ENCODE measurements at regions not wholly inside any gene's neighbourhood (a gene's known extent, or its start where the extent isn't known, plus 50 kb on each side); places are given as distances from the start of the nearest gene placed in this dataset.

GRCh38 chr3:24545887-24546286 lies 51.2 kb upstream of the THRB start:
- TF ChIP-seq POLR2A (IDR thresholded peaks at IDR 0.05), result no peak
- TF ChIP-seq, protein P1, sequence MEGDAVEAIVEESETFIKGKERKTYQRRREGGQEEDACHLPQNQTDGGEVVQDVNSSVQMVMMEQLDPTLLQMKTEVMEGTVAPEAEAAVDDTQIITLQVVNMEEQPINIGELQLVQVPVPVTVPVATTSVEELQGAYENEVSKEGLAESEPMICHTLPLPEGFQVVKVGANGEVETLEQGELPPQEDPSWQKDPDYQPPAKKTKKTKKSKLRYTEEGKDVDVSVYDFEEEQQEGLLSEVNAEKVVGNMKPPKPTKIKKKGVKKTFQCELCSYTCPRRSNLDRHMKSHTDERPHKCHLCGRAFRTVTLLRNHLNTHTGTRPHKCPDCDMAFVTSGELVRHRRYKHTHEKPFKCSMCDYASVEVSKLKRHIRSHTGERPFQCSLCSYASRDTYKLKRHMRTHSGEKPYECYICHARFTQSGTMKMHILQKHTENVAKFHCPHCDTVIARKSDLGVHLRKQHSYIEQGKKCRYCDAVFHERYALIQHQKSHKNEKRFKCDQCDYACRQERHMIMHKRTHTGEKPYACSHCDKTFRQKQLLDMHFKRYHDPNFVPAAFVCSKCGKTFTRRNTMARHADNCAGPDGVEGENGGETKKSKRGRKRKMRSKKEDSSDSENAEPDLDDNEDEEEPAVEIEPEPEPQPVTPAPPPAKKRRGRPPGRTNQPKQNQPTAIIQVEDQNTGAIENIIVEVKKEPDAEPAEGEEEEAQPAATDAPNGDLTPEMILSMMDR (IDR thresholded peaks at IDR 0.05), result no peak
- H3K27ac ChIP-seq, result no peak overlapping the region
- no peak overlapping the region for H3K4me3 ChIP-seq
- no peaks in the 10 kb centered on the region for H3K27me3 ChIP-seq
- 83 to 85% methylated on average over 3 of the region's 3 CpGs for WGBS, 2 donors
- no peaks in the 10 kb centered on the region for H3K4me1 ChIP-seq
- intact Hi-C loops (cut with DNase I; ENCODE audit: low total_unique reads), result no loop called here
- H3K9me3 ChIP-seq, result no peaks in the 10 kb centered on the region
- DNase-seq, result no peak
- no peaks in the 10 kb centered on the region for H3K36me3 ChIP-seq (ENCODE audit: low read depth, missing control alignments)

GRCh38 chr3:24548278-24548677 lies 53.6 kb upstream of the THRB start:
- Histone ChIP-seq H3K27me3 (no peaks in the 10 kb centered on the region), H3K9me3 (no peaks in the 10 kb centered on the region), H3K4me3 (no peak overlapping the region), H3K36me3 (ENCODE audit: low read depth, missing control alignments) (no peaks in the 10 kb centered on the region), H3K27ac (no peak overlapping the region), H3K4me1 (no peaks in the 10 kb centered on the region)
- 53 to 68% methylated on average over 2 of the region's 2 CpGs for WGBS, 2 donors
- TF ChIP-seq POLR2A (IDR thresholded peaks at IDR 0.05), result no peak
- TF ChIP-seq, protein P1 (IDR thresholded peaks at IDR 0.05), result no peak
- intact Hi-C loops (cut with DNase I; ENCODE audit: low total_unique reads), result no loop called here
- no peak for DNase-seq

GRCh38 chr3:24550588-24550987 lies 55.9 kb upstream of the THRB start:
- no peaks in the 10 kb centered on the region for H3K36me3 ChIP-seq (ENCODE audit: low read depth, missing control alignments)
- no peak overlapping the region for H3K27ac ChIP-seq
- intact Hi-C loops (cut with DNase I; ENCODE audit: low total_unique reads), result no loop called here
- H3K4me1 ChIP-seq, result no peaks in the 10 kb centered on the region
- WGBS, 2 donors, result 26 to 31% methylated on average over 1 of the region's 1 CpG
- no peaks in the 10 kb centered on the region for H3K27me3 ChIP-seq
- TF ChIP-seq, protein P1 (IDR thresholded peaks at IDR 0.05), result no peak
- no peak for DNase-seq
- no peak overlapping the region for H3K4me3 ChIP-seq
- no peaks in the 10 kb centered on the region for H3K9me3 ChIP-seq

GRCh38 chr3:24551626-24552025 lies 57.0 kb upstream of the THRB start:
- intact Hi-C loops (cut with DNase I; ENCODE audit: low total_unique reads), result no loop called here
- Histone ChIP-seq H3K27ac (no peak overlapping the region), H3K4me1 (no peaks in the 10 kb centered on the region), H3K27me3 (no peaks in the 10 kb centered on the region), H3K36me3 (ENCODE audit: low read depth, missing control alignments) (no peaks in the 10 kb centered on the region), H3K4me3 (no peak overlapping the region), H3K9me3 (no peaks in the 10 kb centered on the region)
- TF ChIP-seq POLR2A (IDR thresholded peaks at IDR 0.05), result no peak
- TF ChIP-seq, protein P1 (IDR thresholded peaks at IDR 0.05), result no peak
- 56 to 64% methylated on average over 2 of the region's 2 CpGs for WGBS, 2 donors
- DNase-seq, result no peak

DNA sequence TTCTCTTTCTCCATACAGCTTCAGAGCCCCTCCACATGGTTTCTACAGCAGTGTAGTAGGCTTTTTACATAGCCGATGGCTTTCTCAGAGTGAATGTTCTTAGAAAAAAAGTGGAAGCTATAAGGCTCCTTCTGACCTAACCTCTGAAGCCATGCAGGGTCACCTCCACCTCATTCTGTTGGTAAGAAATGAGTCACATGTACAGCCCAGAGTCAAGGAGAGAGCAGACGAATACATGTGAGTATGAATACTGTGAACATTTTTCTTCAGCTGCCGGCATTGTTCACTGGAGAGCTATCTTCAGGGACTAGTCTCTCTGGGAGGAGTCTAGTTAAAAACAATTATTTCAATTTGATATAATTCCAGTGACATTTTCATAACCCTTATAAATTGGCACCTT lies 68.2 kb upstream of the THRB start:
- Histone ChIP-seq H3K27me3 (no peaks in the 10 kb centered on the region), H3K36me3 (ENCODE audit: low read depth, missing control alignments) (no peaks in the 10 kb centered on the region), H3K27ac (no peak overlapping the region), H3K4me1 (no peaks in the 10 kb centered on the region), H3K4me3 (no peak overlapping the region), H3K9me3 (no peaks in the 10 kb centered on the region)
- DNase-seq, result no peak
- intact Hi-C loops (cut with DNase I; ENCODE audit: low total_unique reads), result no loop called here
- 91 to 95% methylated on average over 3 of the region's 3 CpGs for WGBS, 2 donors
- TF ChIP-seq POLR2A (IDR thresholded peaks at IDR 0.05), result no peak
- TF ChIP-seq, protein P1 (IDR thresholded peaks at IDR 0.05), result no peak

Measured in testis (tissue), 2 donors.